Ishikawa (cell line): ENCODE measurements at regions not wholly inside any gene's neighbourhood (a gene's known extent, or its start where the extent isn't known, plus 50 kb on each side); places are given as distances from the start of the nearest gene placed in this dataset.

Source experiments
- CEBPB ChIP-seq: IDR thresholded peaks from 2 replicates; pipeline ENCODE4 v1.6.1; 2012
- EGR1 ChIP-seq: IDR thresholded peaks from 2 replicates; pipeline ENCODE4 v1.6.1; 2012
- EP300 ChIP-seq: IDR thresholded peaks from 2 replicates; pipeline ENCODE4 v1.6.1; 2012; ENCODE audit warnings: borderline replicate concordance
- FOXM1 ChIP-seq: IDR thresholded peaks from 2 replicates; pipeline ENCODE4 v1.6.1; 2012; ENCODE audit warnings: low read depth, borderline replicate concordance
- NFIC ChIP-seq: IDR thresholded peaks from 2 replicates; pipeline ENCODE4 v1.6.1; 2012
- RAD21 ChIP-seq: IDR thresholded peaks from 2 replicates; pipeline ENCODE4 v1.6.1; 2012; ENCODE audit warnings: low read depth
- TCF12 ChIP-seq: IDR thresholded peaks from 2 replicates; pipeline ENCODE4 v1.6.1; 2012; ENCODE audit warnings: low read depth
- TEAD4 ChIP-seq: IDR thresholded peaks from 2 replicates; pipeline ENCODE4 v1.6.1; 2012
- ZBTB7A ChIP-seq: IDR thresholded peaks from 2 replicates; pipeline ENCODE4 v1.6.1; 2012; ENCODE audit warnings: low read depth
- TF ChIP-seq, protein P1 (sequence below): IDR thresholded peaks from 2 replicates; pipeline ENCODE4 v1.6.1; 2012; ENCODE audit warnings: low read depth, mild to moderate bottlenecking
- TF ChIP-seq, protein P2 (sequence below): IDR thresholded peaks from 2 replicates; pipeline ENCODE4 v1.6.1; 2012
- TF ChIP-seq, protein P3 (sequence below): IDR thresholded peaks from 2 replicates; pipeline ENCODE4 v1.6.1; 2012

DNA sequence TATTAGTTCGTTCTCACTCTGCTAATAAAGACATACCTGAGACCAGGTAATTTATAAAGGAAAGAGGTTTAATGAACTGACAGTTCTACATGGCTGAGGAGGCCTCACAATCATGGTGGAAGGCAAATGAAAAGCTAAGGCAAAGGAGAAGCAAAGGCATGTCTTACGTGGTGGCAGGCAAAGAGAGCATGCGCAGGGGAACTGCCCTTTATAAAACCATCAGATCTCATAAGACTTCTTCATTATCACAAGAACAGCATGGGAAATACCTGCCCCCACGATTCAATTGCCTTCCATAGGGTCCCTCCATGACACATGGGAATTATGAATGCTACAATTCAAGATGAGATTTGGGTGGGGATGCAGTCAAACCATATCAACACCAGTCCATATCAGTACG is 133.5 kb downstream of the ZNF621 start:
- TF ChIP-seq, protein P1, sequence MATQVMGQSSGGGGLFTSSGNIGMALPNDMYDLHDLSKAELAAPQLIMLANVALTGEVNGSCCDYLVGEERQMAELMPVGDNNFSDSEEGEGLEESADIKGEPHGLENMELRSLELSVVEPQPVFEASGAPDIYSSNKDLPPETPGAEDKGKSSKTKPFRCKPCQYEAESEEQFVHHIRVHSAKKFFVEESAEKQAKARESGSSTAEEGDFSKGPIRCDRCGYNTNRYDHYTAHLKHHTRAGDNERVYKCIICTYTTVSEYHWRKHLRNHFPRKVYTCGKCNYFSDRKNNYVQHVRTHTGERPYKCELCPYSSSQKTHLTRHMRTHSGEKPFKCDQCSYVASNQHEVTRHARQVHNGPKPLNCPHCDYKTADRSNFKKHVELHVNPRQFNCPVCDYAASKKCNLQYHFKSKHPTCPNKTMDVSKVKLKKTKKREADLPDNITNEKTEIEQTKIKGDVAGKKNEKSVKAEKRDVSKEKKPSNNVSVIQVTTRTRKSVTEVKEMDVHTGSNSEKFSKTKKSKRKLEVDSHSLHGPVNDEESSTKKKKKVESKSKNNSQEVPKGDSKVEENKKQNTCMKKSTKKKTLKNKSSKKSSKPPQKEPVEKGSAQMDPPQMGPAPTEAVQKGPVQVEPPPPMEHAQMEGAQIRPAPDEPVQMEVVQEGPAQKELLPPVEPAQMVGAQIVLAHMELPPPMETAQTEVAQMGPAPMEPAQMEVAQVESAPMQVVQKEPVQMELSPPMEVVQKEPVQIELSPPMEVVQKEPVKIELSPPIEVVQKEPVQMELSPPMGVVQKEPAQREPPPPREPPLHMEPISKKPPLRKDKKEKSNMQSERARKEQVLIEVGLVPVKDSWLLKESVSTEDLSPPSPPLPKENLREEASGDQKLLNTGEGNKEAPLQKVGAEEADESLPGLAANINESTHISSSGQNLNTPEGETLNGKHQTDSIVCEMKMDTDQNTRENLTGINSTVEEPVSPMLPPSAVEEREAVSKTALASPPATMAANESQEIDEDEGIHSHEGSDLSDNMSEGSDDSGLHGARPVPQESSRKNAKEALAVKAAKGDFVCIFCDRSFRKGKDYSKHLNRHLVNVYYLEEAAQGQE, result no peak
- TF ChIP-seq EP300, result no peak
- TF ChIP-seq, protein P2, sequence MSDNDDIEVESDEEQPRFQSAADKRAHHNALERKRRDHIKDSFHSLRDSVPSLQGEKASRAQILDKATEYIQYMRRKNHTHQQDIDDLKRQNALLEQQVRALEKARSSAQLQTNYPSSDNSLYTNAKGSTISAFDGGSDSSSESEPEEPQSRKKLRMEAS, result no peak
- TF ChIP-seq NFIC, result no peak
- TF ChIP-seq TEAD4, result no peak
- TF ChIP-seq EGR1, result no peak
- no peak for TF ChIP-seq ZBTB7A
- no peak for TF ChIP-seq CEBPB
- TF ChIP-seq, protein P3, sequence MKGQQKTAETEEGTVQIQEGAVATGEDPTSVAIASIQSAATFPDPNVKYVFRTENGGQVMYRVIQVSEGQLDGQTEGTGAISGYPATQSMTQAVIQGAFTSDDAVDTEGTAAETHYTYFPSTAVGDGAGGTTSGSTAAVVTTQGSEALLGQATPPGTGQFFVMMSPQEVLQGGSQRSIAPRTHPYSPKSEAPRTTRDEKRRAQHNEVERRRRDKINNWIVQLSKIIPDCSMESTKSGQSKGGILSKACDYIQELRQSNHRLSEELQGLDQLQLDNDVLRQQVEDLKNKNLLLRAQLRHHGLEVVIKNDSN, result no peak
- TF ChIP-seq TCF12, result no peak
- TF ChIP-seq RAD21, result no peak
- TF ChIP-seq FOXM1, result no peak
